AG10803 (cell line): ENCODE measurements at regions not wholly inside any gene's neighbourhood (a gene's known extent, or its start where the extent isn't known, plus 50 kb on each side); places are given as distances from the start of the nearest gene placed in this dataset.
"Not testable (repeated sequence)": the region's sequence is repeated elsewhere in the genome, so short reads cannot be mapped to it uniquely, and the experiment has no call there.

Source experiments
- DNase-seq: peaks from one replicate; pipeline ENCODE4 v3.0.0; 2010; ENCODE audit warnings: low read depth
- H3K4me3 ChIP-seq: 2 replicates; pipeline ENCODE4 v1.5.1; 2011; ENCODE audit warnings: mild to moderate bottlenecking, low read length, control low read depth
- TF ChIP-seq, protein P1 (sequence below): conservative IDR thresholded peaks from 2 replicates; pipeline ENCODE4 v1.5.1; 2011; ENCODE audit warnings: mild to moderate bottlenecking, low read length, control low read depth, inconsistent platforms

DNA sequence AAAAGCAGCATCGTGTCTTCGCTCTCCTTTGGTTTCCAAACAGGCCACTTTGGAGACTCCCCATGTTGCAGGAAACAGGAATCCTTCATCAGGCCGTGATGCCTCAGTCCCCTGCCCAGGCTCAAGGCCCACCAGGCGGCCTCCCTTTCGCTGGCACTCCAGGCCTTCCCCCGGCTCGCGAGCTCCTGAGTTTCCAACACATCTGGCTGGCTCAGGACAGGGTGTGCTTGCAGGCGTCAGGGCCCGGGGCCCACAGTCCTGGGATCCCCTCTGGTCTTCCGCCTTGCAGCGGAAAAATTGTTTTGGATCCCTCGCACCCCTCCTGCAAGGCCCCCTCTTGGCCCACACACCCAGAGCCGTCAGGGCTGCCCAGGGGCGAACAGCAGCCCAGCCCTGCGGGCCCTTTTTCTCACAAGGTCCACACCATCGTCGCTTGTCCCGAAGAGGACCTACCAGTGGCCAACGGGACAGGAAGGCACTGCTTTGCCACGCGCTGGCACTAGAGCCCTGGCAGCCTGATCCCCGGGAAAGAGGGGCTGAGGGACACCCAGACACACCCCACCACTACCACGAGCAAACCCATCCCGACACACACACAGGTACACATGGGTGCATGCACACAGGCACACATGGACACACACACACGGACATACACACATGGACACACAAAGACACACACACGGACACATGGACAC, 1930.9 kb upstream of the DEFB115 start:
- no peak overlapping the region for H3K4me3 ChIP-seq
- no peak for DNase-seq
- TF ChIP-seq, protein P1, sequence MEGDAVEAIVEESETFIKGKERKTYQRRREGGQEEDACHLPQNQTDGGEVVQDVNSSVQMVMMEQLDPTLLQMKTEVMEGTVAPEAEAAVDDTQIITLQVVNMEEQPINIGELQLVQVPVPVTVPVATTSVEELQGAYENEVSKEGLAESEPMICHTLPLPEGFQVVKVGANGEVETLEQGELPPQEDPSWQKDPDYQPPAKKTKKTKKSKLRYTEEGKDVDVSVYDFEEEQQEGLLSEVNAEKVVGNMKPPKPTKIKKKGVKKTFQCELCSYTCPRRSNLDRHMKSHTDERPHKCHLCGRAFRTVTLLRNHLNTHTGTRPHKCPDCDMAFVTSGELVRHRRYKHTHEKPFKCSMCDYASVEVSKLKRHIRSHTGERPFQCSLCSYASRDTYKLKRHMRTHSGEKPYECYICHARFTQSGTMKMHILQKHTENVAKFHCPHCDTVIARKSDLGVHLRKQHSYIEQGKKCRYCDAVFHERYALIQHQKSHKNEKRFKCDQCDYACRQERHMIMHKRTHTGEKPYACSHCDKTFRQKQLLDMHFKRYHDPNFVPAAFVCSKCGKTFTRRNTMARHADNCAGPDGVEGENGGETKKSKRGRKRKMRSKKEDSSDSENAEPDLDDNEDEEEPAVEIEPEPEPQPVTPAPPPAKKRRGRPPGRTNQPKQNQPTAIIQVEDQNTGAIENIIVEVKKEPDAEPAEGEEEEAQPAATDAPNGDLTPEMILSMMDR: no peak

DNA sequence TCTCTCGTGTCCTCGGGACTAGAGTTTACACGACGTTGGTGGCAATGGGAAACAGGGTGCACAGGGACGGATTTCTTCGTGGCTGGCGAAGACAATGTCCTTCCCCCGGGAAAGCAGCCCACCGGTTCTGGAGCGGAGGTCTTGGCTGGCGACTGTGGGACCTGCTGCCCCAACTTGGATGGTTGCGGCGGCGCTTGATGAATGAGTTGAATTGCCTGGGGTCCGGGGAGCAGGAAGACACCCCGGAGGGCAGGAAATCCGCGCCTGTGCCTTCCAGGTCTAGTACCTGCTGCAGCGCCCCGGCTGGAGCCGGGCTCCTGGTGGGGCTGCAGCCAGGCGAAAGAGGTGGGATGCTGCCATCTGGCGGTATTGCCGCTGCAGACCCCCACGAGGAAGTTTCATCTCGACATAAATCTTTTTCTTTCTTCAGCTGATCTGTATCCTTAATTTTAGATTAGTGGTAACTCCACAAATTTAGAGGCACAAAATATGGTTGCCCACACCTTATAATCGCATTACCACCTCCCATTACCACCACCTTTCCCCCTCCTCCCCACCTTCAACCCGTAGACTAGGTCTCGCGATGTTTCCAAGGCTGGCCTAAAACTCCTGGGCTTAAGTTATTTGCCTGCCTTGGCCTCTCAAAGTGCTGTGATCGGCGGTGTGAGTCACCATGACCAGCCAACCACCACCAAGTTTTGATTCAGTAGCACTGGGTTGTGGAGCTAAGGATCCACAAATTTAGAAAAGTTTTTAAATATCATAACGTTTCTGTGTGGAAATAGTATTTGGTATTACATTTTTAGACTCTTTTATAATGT, 1929.7 kb upstream of the DEFB115 start:
- not testable (repeated sequence) for DNase-seq, H3K4me3 ChIP-seq

DNA sequence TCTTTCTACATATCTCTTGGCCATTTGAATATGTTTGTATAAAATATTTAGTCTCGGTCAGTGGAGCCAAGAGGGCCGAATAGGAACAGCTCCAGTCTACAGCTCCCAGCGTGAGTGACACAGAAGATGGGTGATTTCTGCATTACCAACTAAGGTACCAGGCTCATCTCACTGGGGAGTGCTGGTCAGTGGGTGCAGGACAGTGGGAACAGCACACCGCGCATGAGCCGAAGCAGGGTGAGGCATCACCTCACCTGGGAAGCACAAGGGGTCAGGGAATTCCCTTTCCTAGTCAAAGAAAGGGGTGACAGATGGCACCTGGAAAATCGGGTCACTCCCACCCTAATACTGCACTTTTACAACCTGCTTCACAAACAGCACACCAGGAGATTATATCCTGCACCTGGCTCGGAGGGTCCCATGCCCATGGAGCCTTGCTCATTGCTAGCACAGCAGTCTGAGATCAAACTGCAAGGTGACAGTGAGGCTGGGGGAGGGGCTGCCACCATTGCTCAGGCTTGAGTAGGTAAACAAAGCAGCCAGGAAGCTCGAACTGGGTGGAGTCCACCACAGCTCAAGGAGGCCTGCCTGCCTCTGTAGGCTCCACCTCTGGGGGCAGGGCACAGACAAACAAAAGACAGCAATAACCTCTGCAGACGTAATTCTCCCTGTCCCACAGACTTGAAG, 1926.9 kb upstream of the DEFB115 start:
- DNase-seq, H3K4me3 ChIP-seq: not testable (repeated sequence)

DNA sequence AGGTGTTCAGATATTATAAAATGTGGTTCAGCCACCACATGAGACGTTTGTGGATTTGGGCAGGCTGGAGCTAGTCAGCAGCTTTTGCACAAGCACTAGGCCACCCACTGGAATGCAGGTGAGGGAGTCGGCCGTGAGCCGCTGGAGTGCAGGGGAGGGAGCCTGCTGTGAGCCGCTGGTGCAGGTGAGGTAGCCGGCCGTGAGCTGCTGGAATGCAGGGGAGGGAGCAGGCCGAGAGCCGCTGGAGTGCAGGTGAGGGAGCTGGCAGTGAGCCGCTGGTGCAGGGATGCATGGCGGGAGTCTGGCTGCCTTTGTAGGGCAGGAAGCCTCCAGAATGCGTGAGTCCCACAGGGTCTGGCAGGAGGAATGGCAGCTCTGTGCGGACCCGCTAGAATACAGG, 1907.6 kb upstream of the DEFB115 start:
- DNase-seq: no peak
- no peak overlapping the region for H3K4me3 ChIP-seq
- TF ChIP-seq, protein P1: no peak

DNA sequence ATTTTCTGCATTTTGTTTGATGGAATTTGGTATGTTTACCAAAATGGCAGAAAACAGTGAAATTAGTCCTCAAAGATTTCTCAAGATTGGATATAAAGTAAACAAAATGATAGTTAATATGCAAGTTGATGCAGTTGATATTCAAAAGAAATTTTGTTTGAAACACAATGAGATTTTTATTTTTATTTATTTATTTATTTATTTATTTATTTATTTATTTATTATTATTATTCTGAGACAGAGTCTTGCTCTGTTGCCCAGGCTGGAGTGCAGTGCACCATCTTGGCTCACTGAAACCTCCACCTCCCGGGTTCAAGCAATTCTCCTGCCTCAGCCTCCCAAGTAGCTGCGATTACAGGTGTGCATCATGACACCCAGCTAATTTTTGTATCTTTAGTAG, 1881.5 kb upstream of the DEFB115 start:
- not testable (repeated sequence) for DNase-seq, H3K4me3 ChIP-seq

DNA sequence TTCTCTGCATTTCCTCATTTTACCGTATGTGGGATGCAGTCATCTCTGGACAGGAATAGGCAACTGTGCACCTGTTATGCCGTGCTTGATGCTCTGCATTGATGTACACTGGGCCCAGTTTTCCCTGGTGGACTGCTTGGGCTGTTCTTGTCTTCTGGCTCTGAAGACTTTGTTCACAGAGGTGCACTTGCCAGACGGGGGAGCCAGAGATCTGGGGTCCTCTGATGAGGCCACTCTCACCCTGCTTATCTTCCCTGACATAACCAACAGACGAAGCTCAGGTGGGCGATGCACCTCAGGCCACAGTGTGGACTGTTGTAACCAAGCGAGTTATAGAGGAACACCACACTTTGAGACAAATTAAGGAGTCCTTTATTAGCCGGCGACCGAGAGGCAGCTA, 1864.6 kb upstream of the DEFB115 start:
- not testable (repeated sequence) for H3K4me3 ChIP-seq, DNase-seq

DNA sequence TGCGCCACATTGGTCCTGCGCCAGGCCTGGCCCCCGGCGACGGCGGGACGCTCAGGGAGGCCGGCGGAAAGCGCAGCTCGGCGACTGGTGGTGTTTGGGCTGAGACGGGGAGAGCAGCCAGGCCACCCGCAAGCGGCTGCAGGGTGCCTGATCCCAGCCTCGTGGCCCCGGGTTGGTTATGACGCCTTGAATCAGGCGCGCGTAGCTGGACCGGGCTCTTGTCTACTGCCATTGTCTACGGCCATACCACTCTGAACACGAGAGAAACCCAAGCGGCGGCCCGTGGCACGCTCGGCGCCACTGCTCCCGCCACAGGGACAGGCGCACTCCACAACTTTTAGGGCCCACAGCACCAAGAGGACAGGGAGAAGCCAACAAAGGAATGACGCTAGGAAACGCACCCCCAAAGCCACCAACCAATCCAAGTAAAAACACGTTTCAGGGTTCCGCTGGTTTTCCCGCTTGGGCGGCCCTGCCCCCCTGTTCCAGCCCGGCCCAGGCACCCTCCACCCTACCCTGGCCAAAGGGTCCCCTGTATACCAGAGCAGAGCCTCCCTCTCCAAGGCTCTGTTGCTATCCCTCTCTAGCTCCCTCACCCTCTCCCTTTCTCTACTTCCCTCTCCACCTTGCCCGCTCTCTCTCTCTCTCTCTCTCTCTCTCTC, 1849.3 kb upstream of the DEFB115 start:
- TF ChIP-seq, protein P1: no peak
- peak; percentile 5 for DNase-seq
- no peak overlapping the region for H3K4me3 ChIP-seq

DNA sequence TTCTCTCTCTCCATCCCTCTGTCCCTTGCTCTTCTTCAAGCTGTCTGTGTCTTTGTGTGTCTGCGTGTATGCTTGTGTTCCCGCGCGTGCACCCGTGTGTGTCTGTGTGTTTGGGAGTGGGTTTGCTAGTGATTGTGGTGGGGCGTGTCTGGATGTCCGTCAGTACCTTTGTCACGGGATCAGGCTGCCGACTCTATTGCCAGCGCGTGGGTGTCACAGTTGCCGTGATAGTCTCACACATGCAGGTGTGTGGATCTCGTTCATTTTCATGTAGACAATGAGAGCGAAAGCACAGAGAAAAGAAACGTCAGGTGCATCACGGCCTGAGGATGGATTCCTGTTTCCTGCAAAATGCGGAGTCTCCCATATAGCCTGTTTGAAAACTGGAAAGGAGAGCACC, 1848.8 kb upstream of the DEFB115 start:
- not testable (repeated sequence) for H3K4me3 ChIP-seq, DNase-seq

DNA sequence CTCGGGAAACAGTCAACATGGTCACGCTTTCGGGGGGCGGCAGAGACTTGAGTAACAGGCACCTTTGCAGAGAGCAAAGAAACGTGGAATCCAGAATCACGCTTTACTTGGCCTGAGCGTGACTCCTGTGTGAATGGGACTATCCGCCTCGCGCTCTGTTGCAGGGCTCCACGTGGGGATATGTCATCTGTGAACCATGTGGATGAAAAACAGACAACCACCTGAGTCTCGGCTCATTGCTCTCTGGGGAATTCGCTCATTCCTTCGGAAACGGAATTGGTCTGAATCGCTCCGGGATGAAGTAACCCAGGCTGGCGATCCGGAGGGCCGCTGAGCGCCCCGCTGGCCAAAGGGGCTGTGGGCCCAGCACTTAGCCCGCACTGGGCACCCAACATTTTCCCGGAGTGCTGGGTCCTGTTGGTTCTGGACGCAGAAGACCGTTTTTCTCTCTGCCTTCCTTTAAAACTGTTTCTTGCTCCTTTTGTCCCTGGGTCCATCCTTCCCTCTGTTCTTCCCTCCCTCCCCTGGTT, 1848.2 kb upstream of the DEFB115 start:
- H3K4me3 ChIP-seq, DNase-seq: not testable (repeated sequence)
